Neutrophil (primary cell): ENCODE measurements at regions not wholly inside any gene's neighbourhood (a gene's known extent, or its start where the extent isn't known, plus 50 kb on each side); places are given as distances from the start of the nearest gene placed in this dataset.

ENCODE experiments used
- H3K27ac ChIP-seq: fragments of 200-600 bp; sonication (generic); 2 replicates; pipeline ENCODE4 v1.5.1; 2016; ENCODE audit warnings: mild to moderate bottlenecking, moderate library complexity
- H3K27me3 ChIP-seq: fragments of 200-600 bp; sonication (generic); 2 replicates; pipeline ENCODE4 v1.6.0; 2016; ENCODE audit warnings: mild to moderate bottlenecking
- H3K36me3 ChIP-seq: fragments of 200-600 bp; sonication (generic); 2 replicates; pipeline ENCODE4 v1.5.1; 2017
- H3K4me1 ChIP-seq, 2 experiments: fragments of 200-600 bp in 1 of 2; sonication (generic) in 1 of 2; 1 replicate in 1 of 2; 2 replicates in 1 of 2; pipeline versions ENCODE4 v1.5.1 to v1.6.1; 2013 to 2016; ENCODE audit warnings: low read depth in 1 of 2, low read length in 1 of 2, mild to moderate bottlenecking in 1 of 2, moderate library complexity in 1 of 2; ENCODE audit not compliant: control insufficient read depth in 1 of 2, insufficient read depth in 1 of 2
- H3K4me3 ChIP-seq, 2 experiments: fragments of 200-600 bp in 1 of 2; sonication (generic) in 1 of 2; 1 replicate in 1 of 2; 2 replicates in 1 of 2; pipeline ENCODE4 v1.5.1; 2013 to 2016; ENCODE audit warnings: low read depth in 1 of 2, low read length in 1 of 2, mild to moderate bottlenecking in 1 of 2, moderate library complexity in 1 of 2
- H3K9me3 ChIP-seq: fragments of 200-600 bp; sonication (generic); 2 replicates; pipeline ENCODE4 v1.5.1; 2016
- CTCF ChIP-seq: fragments of 200-600 bp; sonication (generic); IDR thresholded peaks from 2 replicates; pipeline ENCODE4 v1.5.1; 2016; ENCODE audit warnings: antibody characterized with exemption

GRCh38 chr20:58565461-58566175 lies 50.4 kb upstream of the APCDD1L start:
- Histone ChIP-seq H3K4me3 (no peak overlapping the region), H3K36me3 (no peaks in the 10 kb centered on the region), H3K9me3 (no peaks in the 10 kb centered on the region), H3K27ac (no peak overlapping the region), H3K27me3 (peaks cover 17% of the 10 kb centered on the region), H3K4me1 (peaks cover 0 to 4% of the 10 kb centered on the region in 2 experiments)
- no peak for TF ChIP-seq CTCF
